B cell (primary cell): ENCODE measurements at regions not wholly inside any gene's neighbourhood (a gene's known extent, or its start where the extent isn't known, plus 50 kb on each side); places are given as distances from the start of the nearest gene placed in this dataset.

Experiments
- ATAC-seq: fragments of 200-7000 bp; cut with Tn5 transposase; one replicate; pipeline ENCODE4 v1.10.0; 2021; ENCODE audit warnings: low read depth, mild to moderate bottlenecking, moderate number of reproducible peaks, moderate library complexity
- CTCF ChIA-PET: fragments of 350-600 bp; sonication (Branson Sonifier 250); formaldehyde crosslinking; loops from one replicate; lab custom pipeline; 2021; ENCODE audit warnings: antibody characterized with exemption, inconsistent platforms; lab: Charles Lee
- POLR2A ChIA-PET: fragments of 350-600 bp; sonication (Branson Sonifier 250); formaldehyde crosslinking; loops from one replicate; lab custom pipeline; 2021; ENCODE audit warnings: antibody characterized with exemption; lab: Charles Lee
- DNase-seq: peaks from one replicate; pipeline ENCODE4 v3.0.0; 2013
- H2AFZ ChIP-seq: 2 replicates; pipeline ENCODE4 v1.6.1; 2012; ENCODE audit warnings: mild to moderate bottlenecking, low read depth, low read length; ENCODE audit not compliant: insufficient read depth, poor library complexity, severe bottlenecking
- H3K27ac ChIP-seq, 2 donors: 1 replicate in 1 of 2; 2 replicates in 1 of 2; pipeline ENCODE4 v1.5.1; 2012 to 2013; ENCODE audit warnings: low read length in 2 of 2, mild to moderate bottlenecking in 2 of 2, moderate library complexity in 1 of 2
- H3K27me3 ChIP-seq, 4 experiments: fragments of 200-600 bp in 1 of 4; sonication (generic) in 1 of 4; replicated peaks in 1 of 4; 1 replicate in 2 of 4; 2 replicates in 2 of 4; pipeline versions ENCODE4 v1.6.1 to v1.7.0; 2013 to 2016; ENCODE audit warnings: low read length in 3 of 4, mild to moderate bottlenecking in 2 of 4, mixed read lengths in 1 of 4, moderate library complexity in 1 of 4; ENCODE audit not compliant: insufficient read depth in 4 of 4, control insufficient read depth in 3 of 4; ENCODE audit errors: control extremely low read depth in 1 of 4
- H3K36me3 ChIP-seq, 2 experiments: replicated peaks in 1 of 2; 1 replicate in 1 of 2; 2 replicates in 1 of 2; pipeline versions ENCODE4 v1.6.1 to v1.7.1; 2013; ENCODE audit warnings: low read length in 1 of 2; ENCODE audit not compliant: insufficient read depth in 2 of 2, control insufficient read depth in 1 of 2; ENCODE audit errors: control extremely low read depth in 1 of 2, extremely low read depth in 1 of 2
- H3K4me1 ChIP-seq, 2 donors: fragments of 200-600 bp in 1 of 2; sonication (generic) in 1 of 2; 1 replicate in 1 of 2; 2 replicates in 1 of 2; pipeline versions ENCODE4 v1.5.1 to v1.6.1; 2013 to 2017; ENCODE audit warnings: low read length in 2 of 2; ENCODE audit not compliant: control insufficient read depth in 2 of 2, insufficient read depth in 2 of 2
- H3K4me2 ChIP-seq: replicated peaks from 2 replicates; pipeline ENCODE3; 2012; ENCODE audit warnings: mild to moderate bottlenecking, low read depth, low read length; ENCODE audit not compliant: poor library complexity, severe bottlenecking
- H3K4me3 ChIP-seq, 5 experiments: fragments of 200-600 bp in 1 of 5; sonication (generic) in 1 of 5; 1 replicate in 3 of 5; 2 replicates in 2 of 5; pipeline versions ENCODE4 v1.5.1 to v1.7.0; 2011 to 2016; ENCODE audit warnings: low read length in 4 of 5, mild to moderate bottlenecking in 4 of 5, low read depth in 2 of 5, control low read depth in 1 of 5, moderate library complexity in 1 of 5; ENCODE audit not compliant: insufficient read depth in 1 of 5; ENCODE audit errors: control extremely low read depth in 1 of 5, extremely low read depth in 1 of 5
- H3K79me2 ChIP-seq: fragments of 200-600 bp; sonication (generic); one replicate; pipeline ENCODE4 v1.6.0; 2016; ENCODE audit warnings: low read length; ENCODE audit not compliant: control insufficient read depth, insufficient read depth
- H3K9ac ChIP-seq: fragments of 200-600 bp; sonication (generic); 2 replicates; pipeline ENCODE4 v1.6.1; 2017; ENCODE audit warnings: mild to moderate bottlenecking, low read length, moderate library complexity
- H3K9me3 ChIP-seq, 3 donors: one replicate each; pipeline versions ENCODE4 v1.6.1 to v1.7.1; 2013; ENCODE audit warnings: low read length in 2 of 3; ENCODE audit not compliant: control insufficient read depth in 2 of 3, insufficient read depth in 1 of 3; ENCODE audit errors: control extremely low read depth in 1 of 3
- H4K20me1 ChIP-seq: 2 replicates; pipeline ENCODE4 v1.6.0; 2012; ENCODE audit warnings: mild to moderate bottlenecking, low read length; ENCODE audit not compliant: insufficient read depth, control insufficient read depth, poor library complexity, severe bottlenecking
- H3K27ac Mint-ChIP-seq: one replicate; pipeline ENCODE4 v1.8.0; 2021; ENCODE audit warnings: mixed read lengths
- H3K27me3 Mint-ChIP-seq: one replicate; pipeline ENCODE4 v1.8.0; 2021; ENCODE audit warnings: mixed read lengths
- H3K4me1 Mint-ChIP-seq: one replicate; pipeline ENCODE4 v1.8.0; 2021; ENCODE audit warnings: mixed read lengths
- H3K4me3 Mint-ChIP-seq: one replicate; pipeline ENCODE4 v1.8.0; 2021; ENCODE audit warnings: mixed read lengths
- H3K9me3 Mint-ChIP-seq: one replicate; pipeline ENCODE4 v1.8.0; 2022; ENCODE audit warnings: mixed read lengths; ENCODE audit not compliant: insufficient read depth
- EZH2 ChIP-seq: IDR thresholded peaks from 2 replicates; pipeline ENCODE4 v1.6.1; 2012; ENCODE audit warnings: borderline replicate concordance, low read depth, mild to moderate bottlenecking, moderate library complexity, low read length; ENCODE audit not compliant: insufficient read depth, poor library complexity, severe bottlenecking
- WGBS: methylation state at CpG from one replicate; pipeline ENCODE4 v1.1.5; 2013; ENCODE audit warnings: missing lambda C conversion rate; ENCODE audit not compliant: insufficient coverage; 5-methylcytosine and 5-hydroxymethylcytosine counted together
- intact Hi-C: fragments of 100-400 bp; cut with micrococcal nuclease; formaldehyde crosslinking; loops from one replicate; pipeline ENCODE4 v1.10.0; 2022
- TF ChIP-seq, protein P1 (sequence below): fragments of 200-600 bp; IDR thresholded peaks from one replicate; pipeline ENCODE4 v1.8.0; 2022; ENCODE audit warnings: antibody characterized with exemption, mild to moderate bottlenecking

DNA sequence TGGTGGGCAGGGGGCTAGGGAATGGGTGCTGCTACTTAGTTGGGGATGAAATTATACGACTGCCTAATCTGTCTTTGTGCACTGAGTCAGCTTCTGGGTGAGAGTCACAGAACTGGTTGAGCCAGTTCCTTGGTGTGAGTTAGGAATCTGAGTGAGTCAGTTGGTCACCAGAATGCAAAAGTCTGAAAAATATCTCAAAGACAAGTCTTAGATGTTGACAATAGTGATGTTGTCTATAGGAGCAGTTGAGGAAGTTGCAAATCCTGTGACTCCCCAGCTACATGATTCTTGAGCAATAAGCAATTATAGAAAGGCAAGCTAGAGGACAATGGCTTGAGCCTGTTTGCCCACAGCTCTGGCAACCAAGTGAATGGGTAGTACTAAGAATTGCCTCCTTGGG is 399.2 kb downstream of the CNTNAP4 start:
- H3K27me3 Mint-ChIP-seq: no peaks in the 10 kb centered on the region
- no peaks in the 10 kb centered on the region for H3K79me2 ChIP-seq
- H3K27me3 ChIP-seq: no peaks in the 10 kb centered on the region
- ChIA-PET POLR2A (no interaction called here), CTCF (no interaction called here)
- no peak overlapping the region for H3K9ac ChIP-seq
- ATAC-seq: no peak
- no peaks in the 10 kb centered on the region for H3K9me3 ChIP-seq
- 72% methylated on average over 1 of the region's 1 CpG for WGBS
- H3K4me3 ChIP-seq: no peak overlapping the region
- H3K4me1 Mint-ChIP-seq: no peaks in the 10 kb centered on the region
- no peak overlapping the region for H2AFZ ChIP-seq
- no peak overlapping the region for H3K4me2 ChIP-seq
- no peaks in the 10 kb centered on the region for H4K20me1 ChIP-seq
- no peak overlapping the region for H3K27ac ChIP-seq
- intact Hi-C loops: no loop called here
- H3K27ac Mint-ChIP-seq: no peak overlapping the region
- H3K9me3 Mint-ChIP-seq: no peaks in the 10 kb centered on the region
- TF ChIP-seq EZH2: no peak
- TF ChIP-seq, protein P1, sequence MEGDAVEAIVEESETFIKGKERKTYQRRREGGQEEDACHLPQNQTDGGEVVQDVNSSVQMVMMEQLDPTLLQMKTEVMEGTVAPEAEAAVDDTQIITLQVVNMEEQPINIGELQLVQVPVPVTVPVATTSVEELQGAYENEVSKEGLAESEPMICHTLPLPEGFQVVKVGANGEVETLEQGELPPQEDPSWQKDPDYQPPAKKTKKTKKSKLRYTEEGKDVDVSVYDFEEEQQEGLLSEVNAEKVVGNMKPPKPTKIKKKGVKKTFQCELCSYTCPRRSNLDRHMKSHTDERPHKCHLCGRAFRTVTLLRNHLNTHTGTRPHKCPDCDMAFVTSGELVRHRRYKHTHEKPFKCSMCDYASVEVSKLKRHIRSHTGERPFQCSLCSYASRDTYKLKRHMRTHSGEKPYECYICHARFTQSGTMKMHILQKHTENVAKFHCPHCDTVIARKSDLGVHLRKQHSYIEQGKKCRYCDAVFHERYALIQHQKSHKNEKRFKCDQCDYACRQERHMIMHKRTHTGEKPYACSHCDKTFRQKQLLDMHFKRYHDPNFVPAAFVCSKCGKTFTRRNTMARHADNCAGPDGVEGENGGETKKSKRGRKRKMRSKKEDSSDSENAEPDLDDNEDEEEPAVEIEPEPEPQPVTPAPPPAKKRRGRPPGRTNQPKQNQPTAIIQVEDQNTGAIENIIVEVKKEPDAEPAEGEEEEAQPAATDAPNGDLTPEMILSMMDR: no peak
- H3K4me1 ChIP-seq: no peaks in the 10 kb centered on the region
- H3K36me3 ChIP-seq: no peaks in the 10 kb centered on the region
- H3K4me3 Mint-ChIP-seq: no peak overlapping the region
- no peak for DNase-seq

DNA sequence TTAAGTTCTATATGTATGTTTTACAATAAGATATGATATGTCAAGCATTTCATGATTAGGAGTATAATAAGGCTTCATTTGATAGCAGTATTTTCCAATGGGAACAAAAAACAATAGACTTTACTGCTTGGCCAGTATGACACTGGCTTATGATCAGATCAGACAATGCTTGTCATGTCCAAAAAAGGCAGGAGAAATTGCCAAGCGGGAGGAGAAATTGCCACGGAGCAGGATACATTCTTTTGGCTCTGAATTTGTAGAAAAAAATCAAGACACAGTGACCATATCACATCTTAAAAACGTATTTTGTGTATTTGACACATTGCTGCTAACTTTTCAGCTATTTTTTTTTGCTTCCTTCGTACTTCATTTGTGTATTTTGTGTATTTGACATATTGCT is 404.1 kb downstream of the CNTNAP4 start:
- DNase-seq (no peak), ATAC-seq (no peak)
- WGBS: no CpG with 5 or more reads among the region's 4 CpGs
- H3K9me3 Mint-ChIP-seq: no peaks in the 10 kb centered on the region
- H3K4me3 Mint-ChIP-seq: no peak overlapping the region
- Histone ChIP-seq H3K27ac (no peak overlapping the region), H3K4me2 (no peak overlapping the region), H3K9me3 (no peaks in the 10 kb centered on the region), H3K4me3 (no peak overlapping the region), H3K36me3 (no peaks in the 10 kb centered on the region), H3K9ac (no peak overlapping the region), H2AFZ (no peak overlapping the region), H4K20me1 (no peaks in the 10 kb centered on the region), H3K79me2 (no peaks in the 10 kb centered on the region), H3K4me1 (no peaks in the 10 kb centered on the region), H3K27me3 (no peaks in the 10 kb centered on the region)
- no peaks in the 10 kb centered on the region for H3K27me3 Mint-ChIP-seq
- TF ChIP-seq, protein P1: no peak
- ChIA-PET CTCF (no interaction called here), POLR2A (no interaction called here)
- no peak overlapping the region for H3K27ac Mint-ChIP-seq
- intact Hi-C loops: no loop called here
- H3K4me1 Mint-ChIP-seq: no peaks in the 10 kb centered on the region
